T-helper 1 cell (primary cell): ENCODE measurements at regions not wholly inside any gene's neighbourhood (a gene's known extent, or its start where the extent isn't known, plus 50 kb on each side); places are given as distances from the start of the nearest gene placed in this dataset.

Experiments
- DNase-seq, 5 donors: peaks; one replicate each; pipeline ENCODE4 v3.0.0-alpha.2; 2012 to 2020

DNA sequence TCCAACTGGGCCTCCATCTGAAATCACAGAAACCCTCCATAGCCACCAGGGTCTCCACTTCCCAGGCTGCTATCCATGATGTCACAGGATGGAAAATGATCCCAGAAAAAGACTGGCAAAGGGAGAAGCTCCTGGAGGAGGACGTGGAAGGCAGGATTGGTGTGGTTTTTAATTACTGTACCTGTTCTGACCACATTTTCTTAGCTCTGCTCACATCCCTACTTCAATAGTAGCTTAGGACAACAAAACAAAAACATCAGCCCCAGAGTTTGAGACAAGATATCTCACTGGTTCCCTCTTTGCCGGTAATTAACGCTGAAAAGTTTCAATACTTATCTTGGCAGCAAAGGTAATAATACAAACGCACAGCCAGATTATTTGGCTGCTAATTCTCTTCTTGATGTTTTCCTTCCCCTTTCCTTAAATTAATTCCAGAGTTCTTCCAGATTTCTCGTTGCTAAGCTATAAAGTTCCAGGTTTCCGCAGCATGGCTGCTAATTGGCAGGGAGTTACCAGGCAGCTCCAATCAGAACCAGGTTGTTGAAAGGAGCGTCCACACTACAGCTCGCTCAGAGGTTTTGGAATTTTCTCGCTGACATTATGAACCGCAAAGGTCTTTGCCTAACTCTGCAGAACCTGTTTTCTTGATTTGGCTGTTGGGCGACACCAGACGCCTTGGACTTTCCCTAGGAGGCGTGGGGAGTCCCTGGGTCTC, 263.4 kb downstream of the MRTFB start:
- no peak for DNase-seq

DNA sequence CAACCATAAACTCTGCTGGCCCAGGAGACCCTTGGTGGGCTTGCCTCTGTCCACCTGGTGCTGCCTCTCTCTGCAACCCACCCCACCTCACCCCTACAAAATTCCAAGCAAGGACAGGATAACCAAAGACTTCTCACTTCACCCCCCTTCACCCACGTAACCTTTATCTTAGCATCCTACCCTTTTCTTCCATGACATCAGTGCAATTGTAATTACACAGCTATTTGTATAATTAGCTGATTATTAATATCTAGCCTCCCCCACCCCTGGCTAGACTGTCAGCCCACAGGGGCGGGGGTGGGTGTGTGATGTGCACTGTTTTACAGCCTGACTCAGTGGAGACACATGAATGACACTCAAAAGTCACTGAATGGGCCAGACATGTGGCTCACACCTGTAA, 262.2 kb downstream of the MRTFB start:
- DNase-seq: no peak

DNA sequence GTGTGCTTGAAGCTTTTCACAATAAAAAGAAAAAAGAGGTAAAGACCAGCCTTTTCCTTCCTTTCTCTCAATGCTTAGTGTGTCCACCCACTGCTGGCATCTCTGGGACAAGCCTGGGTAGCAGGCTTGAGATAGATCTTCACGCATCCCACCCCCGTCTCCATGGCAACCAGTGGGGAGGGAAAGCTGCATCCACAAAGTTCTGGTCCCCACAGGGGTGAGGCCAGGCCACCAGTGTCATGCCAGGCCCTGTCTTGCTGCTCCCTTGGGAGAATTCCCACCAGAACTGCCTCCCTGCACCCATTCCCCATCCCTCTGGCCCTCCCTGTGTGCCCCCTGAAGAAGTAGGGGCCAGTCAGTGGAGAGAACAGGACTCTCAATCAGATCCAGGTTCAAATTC, 259.9 kb downstream of the MRTFB start:
- no peak for DNase-seq

GRCh38 chr16:14329727-14330350, 258.7 kb downstream of the MRTFB start:
- DNase-seq: no peak

DNA sequence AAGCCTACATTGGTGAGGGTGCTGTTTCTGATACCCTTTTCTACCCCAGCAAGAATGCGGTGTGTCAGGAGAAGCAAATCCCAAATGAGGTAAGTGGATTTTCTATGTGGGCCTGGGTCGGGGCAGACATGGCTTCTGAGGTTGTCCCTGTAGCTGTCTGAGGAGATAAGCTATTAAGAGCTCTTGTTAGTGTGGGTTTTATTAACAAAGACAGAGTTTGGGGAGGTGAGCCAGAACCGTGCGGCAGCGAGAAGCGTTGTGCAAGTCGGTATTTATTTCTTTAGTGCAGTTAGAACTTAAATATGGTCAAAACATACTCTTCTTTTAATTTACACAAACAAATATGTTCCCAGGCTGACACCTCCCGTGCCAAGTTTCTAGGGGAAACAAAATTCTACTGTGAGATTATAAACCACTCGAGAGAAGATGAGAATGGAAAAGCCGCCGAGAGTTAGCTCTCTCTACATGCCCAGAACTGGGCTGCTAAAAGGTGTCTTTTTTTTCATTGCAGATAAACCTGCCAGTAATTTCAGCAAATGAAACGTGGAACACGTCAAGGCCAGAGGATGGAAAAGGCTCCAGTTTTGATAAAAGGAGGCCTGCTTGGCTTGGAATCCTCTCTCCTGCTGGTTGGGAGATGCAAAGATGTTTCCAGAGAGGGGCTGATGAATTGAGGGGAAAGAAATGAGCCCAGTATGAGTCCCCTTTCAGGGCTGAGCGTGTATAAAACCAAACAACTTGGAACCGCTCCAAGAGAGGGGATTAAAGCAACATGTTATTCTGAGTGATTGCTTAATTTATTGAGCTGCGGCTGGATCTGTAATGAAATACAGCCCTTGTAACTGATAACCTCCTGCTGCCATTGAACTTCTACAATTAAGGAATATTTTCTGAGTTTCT, 254.6 kb downstream of the MRTFB start:
- DNase-seq: no peak

DNA sequence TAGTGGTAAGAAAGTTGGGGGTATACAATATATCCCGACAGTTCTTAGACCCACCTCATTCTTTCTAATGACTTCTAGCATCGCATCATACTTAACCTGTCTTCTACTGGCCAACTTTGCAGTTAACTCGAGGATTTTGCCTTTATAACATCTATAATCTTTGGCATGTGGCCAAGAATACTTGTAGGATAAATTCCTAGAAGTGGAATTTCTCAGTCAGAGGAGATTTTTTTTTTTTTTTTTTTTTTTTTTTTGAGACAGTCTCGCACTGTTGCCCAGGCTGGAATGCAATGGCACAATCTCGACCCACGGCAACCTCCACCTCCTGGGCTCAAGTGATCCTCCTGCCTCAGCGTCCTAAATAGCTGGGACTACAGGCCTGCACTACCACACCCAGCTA, 253.5 kb downstream of the MRTFB start:
- no peak for DNase-seq

- DNase-seq: no peak
These were observed 251.1 kb downstream of the MRTFB start for GRCh38 chr16:14322186-14322585.

- DNase-seq: no peak
These were observed 250.4 kb downstream of the MRTFB start for GRCh38 chr16:14321542-14321941.

- DNase-seq: no peak
These were observed 249.3 kb downstream of the MRTFB start for GRCh38 chr16:14320406-14320805.
